PC-9 (cell line): ENCODE measurements at regions not wholly inside any gene's neighbourhood (a gene's known extent, or its start where the extent isn't known, plus 50 kb on each side); places are given as distances from the start of the nearest gene placed in this dataset.

Experiments
- BruUV-seq: library from RNA; stranded (reverse); fragments of 400-500 nt; replicated peaks from 2 replicates; lab custom pipeline; 2021; lab: Mats Ljungman, UMichigan
- CTCF ChIA-PET: fragments of 300-600 bp; sonication (Branson Sonifier 250); formaldehyde crosslinking; loops from one replicate; lab custom pipeline; 2022; ENCODE audit warnings: antibody characterized with exemption; lab: Charles Lee
- POLR2A ChIA-PET: fragments of 300-600 bp; sonication (Branson Sonifier 250); formaldehyde crosslinking; loops from one replicate; lab custom pipeline; 2022; ENCODE audit warnings: antibody characterized with exemption; ENCODE audit not compliant: unreplicated experiment; lab: Charles Lee
- DNase-seq, 2 experiments: peaks; one replicate each; pipeline versions ENCODE4 v3.0.0 to v3.0.0-alpha.2; 2015 to 2022; ENCODE audit warnings: mixed read lengths in 1 of 2
- H2AFZ ChIP-seq: fragments of 200-600 bp; sonication (generic); 2 replicates; pipeline ENCODE4 v1.8.1; 2017; ENCODE audit warnings: antibody characterized with exemption
- H3F3A ChIP-seq: fragments of 200-600 bp; sonication (generic); 2 replicates; pipeline ENCODE4 v1.8.1; 2017; ENCODE audit warnings: antibody characterized with exemption, mild to moderate bottlenecking, low read depth; ENCODE audit not compliant: insufficient read depth
- H3K27ac ChIP-seq: fragments of 200-600 bp; sonication (generic); 2 replicates; pipeline ENCODE4 v1.6.1; 2016; ENCODE audit warnings: mixed run types
- H3K27me3 ChIP-seq: fragments of 200-600 bp; sonication (generic); 2 replicates; pipeline ENCODE4 v1.6.1; 2016; ENCODE audit warnings: low read depth, mixed run types; ENCODE audit not compliant: insufficient read depth
- H3K36me3 ChIP-seq: fragments of 200-600 bp; sonication (generic); 2 replicates; pipeline ENCODE4 v1.6.1; 2016; ENCODE audit warnings: low read depth, mixed run types
- H3K4me1 ChIP-seq: fragments of 200-600 bp; sonication (generic); replicated peaks from 2 replicates; pipeline ENCODE4 v1.6.1; 2016; ENCODE audit warnings: mixed run types; ENCODE audit not compliant: insufficient read depth
- H3K4me2 ChIP-seq: fragments of 200-600 bp; sonication (generic); 2 replicates; pipeline ENCODE4 v1.6.1; 2017; ENCODE audit warnings: mixed run types
- H3K4me3 ChIP-seq: fragments of 200-600 bp; sonication (generic); 2 replicates; pipeline ENCODE4 v1.6.1; 2016; ENCODE audit warnings: mixed run types
- H3K79me2 ChIP-seq: fragments of 200-600 bp; sonication (generic); 2 replicates; pipeline ENCODE4 v1.6.1; 2017; ENCODE audit warnings: low read depth, mixed run types
- H3K9me2 ChIP-seq: fragments of 200-600 bp; sonication (generic); 2 replicates; pipeline ENCODE4 v1.8.1; 2017; ENCODE audit warnings: mild to moderate bottlenecking; ENCODE audit not compliant: insufficient read depth
- H3K9me3 ChIP-seq: fragments of 200-600 bp; sonication (generic); 2 replicates; pipeline ENCODE4 v1.8.1; 2016; ENCODE audit warnings: low read depth; ENCODE audit not compliant: insufficient read depth
- H4K20me1 ChIP-seq: fragments of 200-600 bp; sonication (generic); 2 replicates; pipeline ENCODE4 v1.8.1; 2017; ENCODE audit not compliant: insufficient read depth
- CTCF ChIP-seq: fragments of 200-600 bp; sonication (generic); conservative IDR thresholded peaks from 2 replicates; pipeline ENCODE4 v1.6.1; 2017; ENCODE audit warnings: mixed run types, antibody characterized with exemption, mild to moderate bottlenecking, moderate library complexity
- EZH2 ChIP-seq: fragments of 200-600 bp; sonication (generic); IDR thresholded peaks from 2 replicates; pipeline ENCODE4 v1.8.0; 2017; ENCODE audit warnings: antibody characterized with exemption, low read depth
- intact Hi-C: fragments of 100-400 bp; cut with micrococcal nuclease; formaldehyde crosslinking; loops from one replicate; pipeline ENCODE4 v1.10.0; 2022; ENCODE audit not compliant: unreplicated experiment

GRCh38 chr9:79008916-79009315 lies 562.8 kb upstream of the TLE4 start:
- Histone ChIP-seq H3K9me2 (peaks cover 8% of the 10 kb centered on the region; the same call in 1 of the 2 replicates), H3K36me3 (no peaks in the 10 kb centered on the region), H3K9me3 (no peaks in the 10 kb centered on the region), H3K27me3 (no peaks in the 10 kb centered on the region), H4K20me1 (no peaks in the 10 kb centered on the region), H3K4me3 (no peak overlapping the region), H3K27ac (no peak overlapping the region), H3F3A (no peaks in the 10 kb centered on the region), H3K79me2 (no peaks in the 10 kb centered on the region), H2AFZ (no peak overlapping the region), H3K4me2 (no peak overlapping the region), H3K4me1 (no peaks in the 10 kb centered on the region)
- intact Hi-C loops, result no loop called here
- no peak for DNase-seq
- POLR2A ChIA-PET, result no interaction called here
- no peak for TF ChIP-seq EZH2
- no peak for TF ChIP-seq CTCF
- BruUV-seq, result no TSS peak
- CTCF ChIA-PET, result no interaction called here

GRCh38 chr9:79011461-79011860 lies 560.3 kb upstream of the TLE4 start:
- H2AFZ ChIP-seq, result no peak overlapping the region
- no TSS peak for BruUV-seq
- no peak for TF ChIP-seq CTCF
- no peak overlapping the region for H3K27ac ChIP-seq
- peaks cover 8% of the 10 kb centered on the region; the same call in 1 of the 2 replicates for H3K9me2 ChIP-seq
- no peak for DNase-seq
- H3K4me1 ChIP-seq, result no peaks in the 10 kb centered on the region
- H3K4me2 ChIP-seq, result no peak overlapping the region
- H3K4me3 ChIP-seq, result no peak overlapping the region
- no peaks in the 10 kb centered on the region for H3K79me2 ChIP-seq
- no peaks in the 10 kb centered on the region for H3K9me3 ChIP-seq
- H4K20me1 ChIP-seq, result no peaks in the 10 kb centered on the region
- no peaks in the 10 kb centered on the region for H3K36me3 ChIP-seq
- no peaks in the 10 kb centered on the region for H3K27me3 ChIP-seq
- no peaks in the 10 kb centered on the region for H3F3A ChIP-seq
- intact Hi-C loops, result no loop called here
- ChIA-PET POLR2A (no interaction called here), CTCF (no interaction called here)

GRCh38 chr9:79012561-79012960 lies 559.2 kb upstream of the TLE4 start:
- no peaks in the 10 kb centered on the region for H3K9me3 ChIP-seq
- H3K27me3 ChIP-seq, result no peaks in the 10 kb centered on the region
- H3K4me2 ChIP-seq, result no peak overlapping the region
- POLR2A ChIA-PET, result no interaction called here
- H3F3A ChIP-seq, result no peaks in the 10 kb centered on the region
- H3K79me2 ChIP-seq, result no peaks in the 10 kb centered on the region
- H3K36me3 ChIP-seq, result no peaks in the 10 kb centered on the region
- BruUV-seq, result no TSS peak
- no peak overlapping the region for H3K27ac ChIP-seq
- no peaks in the 10 kb centered on the region for H4K20me1 ChIP-seq
- TF ChIP-seq EZH2 (no peak), CTCF (no peak)
- H3K4me3 ChIP-seq, result no peak overlapping the region
- H3K9me2 ChIP-seq, result peaks cover 8% of the 10 kb centered on the region; the same call in 1 of the 2 replicates
- CTCF ChIA-PET, result no interaction called here
- intact Hi-C loops, result no loop called here
- DNase-seq, result no peak
- no peak overlapping the region for H2AFZ ChIP-seq
- H3K4me1 ChIP-seq, result no peaks in the 10 kb centered on the region
